Activated B cell treated with CpG ODN at 0.5 μM for 24 hours (primary cell): ENCODE measurements at regions not wholly inside any gene's neighbourhood (a gene's known extent, or its start where the extent isn't known, plus 50 kb on each side); places are given as distances from the start of the nearest gene placed in this dataset.

Source experiments
- ATAC-seq: fragments of 200-7000 bp; cut with Tn5 transposase; one replicate; pipeline ENCODE4 v1.10.0; 2021; ENCODE audit warnings: low read depth, mild to moderate bottlenecking, moderate library complexity
- CTCF ChIA-PET: fragments of 350-600 bp; sonication (Branson Sonifier 250); formaldehyde crosslinking; loops from one replicate; lab custom pipeline; 2021; ENCODE audit warnings: antibody characterized with exemption; lab: Charles Lee
- POLR2A ChIA-PET: fragments of 350-600 bp; sonication (Branson Sonifier 250); formaldehyde crosslinking; loops from one replicate; lab custom pipeline; 2021; ENCODE audit warnings: antibody characterized with exemption; lab: Charles Lee
- DNase-seq: peaks from one replicate; pipeline ENCODE4 v3.0.0; 2022
- H3K27ac Mint-ChIP-seq: one replicate; pipeline ENCODE4 v1.8.0; 2020; ENCODE audit warnings: mixed read lengths
- H3K27me3 Mint-ChIP-seq: one replicate; pipeline ENCODE4 v1.8.0; 2021; ENCODE audit warnings: mixed read lengths
- H3K36me3 Mint-ChIP-seq: one replicate; pipeline ENCODE4 v1.8.0; 2021; ENCODE audit warnings: low read depth, mixed read lengths
- H3K4me1 Mint-ChIP-seq: one replicate; pipeline ENCODE4 v1.8.0; 2021; ENCODE audit warnings: mixed read lengths
- H3K4me3 Mint-ChIP-seq: one replicate; pipeline ENCODE4 v1.8.0; 2020; ENCODE audit warnings: mild to moderate bottlenecking, mixed read lengths
- H3K9me3 Mint-ChIP-seq: one replicate; pipeline ENCODE4 v1.8.0; 2020; ENCODE audit warnings: mixed read lengths
- intact Hi-C: fragments of 100-400 bp; cut with micrococcal nuclease; formaldehyde crosslinking; loops from one replicate; pipeline ENCODE4 v1.15.1; 2024
- TF ChIP-seq, protein P1 (sequence below): fragments of 200-600 bp; IDR thresholded peaks from one replicate; pipeline ENCODE4 v1.8.0; 2022; ENCODE audit warnings: antibody characterized with exemption, mild to moderate bottlenecking

DNA sequence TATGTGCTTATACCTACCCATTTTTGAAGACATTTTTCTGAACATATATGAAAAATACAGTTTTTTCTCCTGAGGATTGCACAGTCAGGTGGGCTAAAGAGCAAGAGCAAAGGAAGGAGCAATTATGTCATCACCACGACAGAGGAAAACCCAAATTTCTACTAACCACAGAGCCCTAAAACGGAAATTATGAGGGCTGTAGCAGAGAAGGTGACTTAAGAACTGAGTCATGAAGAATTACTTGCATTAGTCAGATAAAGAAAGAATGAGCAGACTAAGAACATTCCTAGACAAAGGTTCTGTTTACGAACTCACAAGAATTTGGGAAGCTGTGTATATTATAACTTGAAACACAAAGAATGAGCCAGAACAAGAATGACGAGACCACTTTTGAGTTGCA lies 974.4 kb downstream of the NXPH1 start:
- Mint-ChIP-seq H3K9me3 (peaks cover 3% of the 10 kb centered on the region), H3K27ac (no peak overlapping the region)
- CTCF ChIA-PET, result no interaction called here

DNA sequence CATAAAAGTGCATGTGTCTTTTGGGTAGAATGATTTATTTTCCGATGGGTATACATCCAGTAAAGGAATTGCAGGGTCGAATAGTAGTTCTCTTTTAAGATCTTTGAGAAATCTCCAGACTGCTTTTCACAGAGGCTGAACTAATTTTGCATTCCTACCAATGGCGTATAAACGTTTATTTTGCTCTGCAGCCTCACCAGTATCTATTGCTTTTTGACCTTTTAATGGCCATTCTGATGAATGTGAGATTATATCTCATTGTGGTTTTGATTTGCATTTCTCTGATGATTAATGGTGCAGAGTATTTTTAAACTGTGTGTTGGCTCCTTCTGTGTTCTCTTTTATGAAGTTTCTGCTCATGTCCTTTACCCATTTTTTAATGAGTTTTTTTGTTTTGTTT lies 1020.1 kb downstream of the NXPH1 start:
- TF ChIP-seq, protein P1, sequence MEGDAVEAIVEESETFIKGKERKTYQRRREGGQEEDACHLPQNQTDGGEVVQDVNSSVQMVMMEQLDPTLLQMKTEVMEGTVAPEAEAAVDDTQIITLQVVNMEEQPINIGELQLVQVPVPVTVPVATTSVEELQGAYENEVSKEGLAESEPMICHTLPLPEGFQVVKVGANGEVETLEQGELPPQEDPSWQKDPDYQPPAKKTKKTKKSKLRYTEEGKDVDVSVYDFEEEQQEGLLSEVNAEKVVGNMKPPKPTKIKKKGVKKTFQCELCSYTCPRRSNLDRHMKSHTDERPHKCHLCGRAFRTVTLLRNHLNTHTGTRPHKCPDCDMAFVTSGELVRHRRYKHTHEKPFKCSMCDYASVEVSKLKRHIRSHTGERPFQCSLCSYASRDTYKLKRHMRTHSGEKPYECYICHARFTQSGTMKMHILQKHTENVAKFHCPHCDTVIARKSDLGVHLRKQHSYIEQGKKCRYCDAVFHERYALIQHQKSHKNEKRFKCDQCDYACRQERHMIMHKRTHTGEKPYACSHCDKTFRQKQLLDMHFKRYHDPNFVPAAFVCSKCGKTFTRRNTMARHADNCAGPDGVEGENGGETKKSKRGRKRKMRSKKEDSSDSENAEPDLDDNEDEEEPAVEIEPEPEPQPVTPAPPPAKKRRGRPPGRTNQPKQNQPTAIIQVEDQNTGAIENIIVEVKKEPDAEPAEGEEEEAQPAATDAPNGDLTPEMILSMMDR, result no peak
- intact Hi-C loops, result no loop called here
- ChIA-PET CTCF (no interaction called here), POLR2A (no interaction called here)
- ATAC-seq (no peak), DNase-seq (no peak)
- Mint-ChIP-seq H3K27me3 (no peaks in the 10 kb centered on the region), H3K4me1 (no peaks in the 10 kb centered on the region), H3K27ac (no peak overlapping the region), H3K4me3 (no peak overlapping the region), H3K36me3 (no peaks in the 10 kb centered on the region), H3K9me3 (peaks cover 7% of the 10 kb centered on the region)

More for the DNA sequence above, 974.4 kb downstream of the NXPH1 start:
- DNase-seq (no peak), ATAC-seq (no peak)
- TF ChIP-seq, protein P1, result no peak
- POLR2A ChIA-PET, result no interaction called here
- no peaks in the 10 kb centered on the region for H3K27me3 Mint-ChIP-seq
- no peaks in the 10 kb centered on the region for H3K36me3 Mint-ChIP-seq
- H3K4me3 Mint-ChIP-seq, result no peak overlapping the region
- intact Hi-C loops, result no loop called here
- no peaks in the 10 kb centered on the region for H3K4me1 Mint-ChIP-seq

DNA sequence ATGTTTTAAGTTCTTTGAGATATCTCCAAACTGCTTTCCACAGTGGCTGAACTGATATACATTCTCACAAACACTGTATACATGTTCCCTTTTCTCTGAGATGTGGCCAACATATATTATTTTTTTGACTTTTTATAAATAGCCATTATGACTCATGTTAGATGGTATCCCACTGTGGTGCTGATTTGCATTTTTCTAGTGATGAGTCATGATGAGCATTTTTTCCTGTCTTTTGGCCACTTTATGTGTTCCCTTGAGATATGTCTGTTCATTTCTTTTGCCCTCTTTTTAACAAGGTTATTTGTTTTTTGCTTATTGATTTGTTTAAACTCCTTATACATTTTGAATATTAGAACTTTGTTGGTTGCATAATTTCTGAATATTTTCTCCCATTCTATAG lies 1055.1 kb downstream of the NXPH1 start:
- ChIA-PET POLR2A (no interaction called here), CTCF (no interaction called here)
- Mint-ChIP-seq H3K27me3 (no peaks in the 10 kb centered on the region), H3K36me3 (no peaks in the 10 kb centered on the region), H3K4me3 (no peak overlapping the region), H3K4me1 (no peaks in the 10 kb centered on the region), H3K27ac (no peak overlapping the region), H3K9me3 (peaks cover 22% of the 10 kb centered on the region)
- TF ChIP-seq, protein P1, result no peak
- ATAC-seq (no peak), DNase-seq (no peak)
- intact Hi-C loops, result no loop called here

DNA sequence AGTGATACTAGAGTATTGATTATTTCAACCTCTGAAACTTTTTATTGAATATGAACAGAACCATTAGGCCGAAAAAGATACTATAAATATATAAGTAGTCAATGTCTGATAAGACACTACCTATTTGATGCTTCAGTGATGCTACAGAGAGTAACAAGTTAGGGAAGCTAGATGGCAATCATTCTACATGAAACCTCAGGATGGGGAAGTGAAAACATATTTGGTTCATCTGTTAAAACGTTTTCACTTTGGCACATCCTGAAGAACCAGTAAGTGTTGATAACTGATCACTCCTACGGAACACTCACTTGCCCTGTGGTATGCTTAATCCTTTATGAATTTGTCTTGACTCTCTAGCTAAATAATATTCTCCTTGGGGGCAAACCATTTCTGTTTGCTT lies 1064.9 kb downstream of the NXPH1 start:
- Mint-ChIP-seq H3K4me1 (no peaks in the 10 kb centered on the region), H3K36me3 (no peaks in the 10 kb centered on the region), H3K9me3 (peaks cover 7% of the 10 kb centered on the region)

DNA sequence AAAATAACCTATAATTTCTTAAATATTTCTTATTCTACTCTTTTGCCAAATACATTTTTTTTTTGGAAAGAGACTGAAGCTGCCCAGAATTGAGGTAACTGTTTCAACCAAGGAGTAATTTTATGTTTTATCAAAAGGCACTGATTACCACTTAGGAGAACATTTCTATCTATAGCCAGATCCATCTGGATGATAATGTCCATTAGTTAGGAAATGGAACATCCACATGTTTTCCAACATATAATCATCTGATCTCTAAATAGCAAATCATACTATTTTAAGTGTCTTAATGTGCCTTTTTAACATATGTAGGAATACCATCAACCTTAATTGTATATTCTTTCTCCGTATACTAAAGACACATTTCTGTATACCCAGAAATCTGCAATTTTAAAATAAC lies 1068.9 kb downstream of the NXPH1 start:
- DNase-seq (no peak), ATAC-seq (no peak)
- H3K27ac Mint-ChIP-seq, result no peak overlapping the region
- no peaks in the 10 kb centered on the region for H3K4me1 Mint-ChIP-seq
- no peaks in the 10 kb centered on the region for H3K36me3 Mint-ChIP-seq
- ChIA-PET POLR2A (no interaction called here), CTCF (no interaction called here)
- TF ChIP-seq, protein P1, result no peak
- intact Hi-C loops, result no loop called here
- H3K27me3 Mint-ChIP-seq, result no peaks in the 10 kb centered on the region
- H3K9me3 Mint-ChIP-seq, result peaks cover 8% of the 10 kb centered on the region
- no peak overlapping the region for H3K4me3 Mint-ChIP-seq

More for the DNA sequence above, 1064.9 kb downstream of the NXPH1 start:
- no peak overlapping the region for H3K27ac Mint-ChIP-seq
- H3K4me3 Mint-ChIP-seq, result no peak overlapping the region
- ChIA-PET POLR2A (no interaction called here), CTCF (no interaction called here)
- DNase-seq (no peak), ATAC-seq (no peak)
- no peaks in the 10 kb centered on the region for H3K27me3 Mint-ChIP-seq
- TF ChIP-seq, protein P1, result no peak
- intact Hi-C loops, result no loop called here
